ENCODE measurements at regions not wholly inside any gene's neighbourhood (a gene's known extent, or its start where the extent isn't known, plus 50 kb on each side); places are given as distances from the start of the nearest gene placed in this dataset.
A peak's percentile ranks its signal among the peaks of the same experiment; 100 is the strongest.
"Not testable (repeated sequence)": the region's sequence is repeated elsewhere in the genome, so short reads cannot be mapped to it uniquely, and the experiment has no call there.

DNA sequence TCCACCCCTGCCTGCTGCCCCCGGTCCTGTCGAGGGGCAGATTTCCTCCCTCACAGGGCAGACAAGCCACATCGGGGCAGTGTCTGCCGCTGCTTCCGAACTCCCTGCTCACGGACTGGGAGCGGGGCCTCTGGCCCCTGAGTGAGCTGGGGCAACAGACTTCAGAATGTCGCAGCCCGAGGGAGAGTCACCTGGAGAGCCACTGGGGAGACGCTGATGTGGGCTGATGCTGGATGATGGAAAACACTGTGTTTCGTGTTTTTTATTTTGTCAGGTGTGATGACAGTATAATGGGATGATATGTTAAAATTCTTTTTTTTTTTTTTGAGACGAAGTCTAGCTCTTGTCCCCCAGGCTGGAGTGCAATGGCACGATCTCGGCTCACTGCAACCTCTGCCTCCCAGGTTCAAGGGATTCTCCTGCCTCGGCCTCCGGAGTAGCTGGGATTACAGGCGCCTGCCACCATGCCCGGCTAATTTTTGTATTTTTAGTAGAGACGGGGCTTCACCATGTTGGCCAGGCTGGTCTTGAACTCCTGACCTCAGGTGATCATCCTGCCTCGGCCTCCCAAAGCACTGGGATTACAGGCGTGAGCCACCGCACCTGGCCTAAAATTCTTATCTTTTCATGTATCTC, 52.1 kb upstream of the SEPTIN5 start:
- DNase-seq (ENCODE audit: low read depth), result not testable (repeated sequence)

GRCh38 chr22:19663286-19663815, 51.0 kb upstream of the SEPTIN5 start:
- peak; percentile 41 for DNase-seq (ENCODE audit: low read depth)

GRCh38 chr22:19663821-19664355, 50.4 kb upstream of the SEPTIN5 start:
- no peak for DNase-seq (ENCODE audit: low read depth)

DNA sequence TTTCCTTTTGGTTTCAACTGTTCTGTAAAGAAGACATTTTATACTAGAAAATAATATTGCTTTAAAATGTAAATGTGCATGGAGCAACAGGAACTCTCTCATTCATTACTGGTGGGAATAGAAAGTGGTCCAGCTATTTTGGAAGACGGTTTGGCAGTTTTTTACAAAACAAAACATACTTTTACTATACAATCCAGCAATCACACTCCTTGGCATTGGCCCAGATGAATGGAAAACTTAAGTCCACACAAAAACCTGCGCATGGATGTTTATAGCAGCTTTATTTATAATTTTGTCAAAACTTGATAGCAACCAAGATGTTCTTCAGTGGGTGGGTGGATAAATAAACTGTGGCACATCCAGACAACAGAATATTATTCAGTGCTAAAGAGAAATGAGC, 49.9 kb upstream of the SEPTIN5 start:
- no peak for DNase-seq (ENCODE audit: low read depth)
